ENCODE measurements at regions not wholly inside any gene's neighbourhood (a gene's known extent, or its start where the extent isn't known, plus 50 kb on each side); places are given as distances from the start of the nearest gene placed in this dataset.

- DNase-seq (ENCODE audit: low read depth): no peak
These were observed 326.3 kb downstream of the OSTF1 start for GRCh38 chr9:75414371-75415160.

GRCh38 chr9:75417471-75417870 lies 329.2 kb downstream of the OSTF1 start:
- DNase-seq (ENCODE audit: low read depth): no peak

- no peak for DNase-seq (ENCODE audit: low read depth)
These were observed 330.2 kb downstream of the OSTF1 start for GRCh38 chr9:75418518-75418917.

- DNase-seq (ENCODE audit: low read depth): no peak
These were observed 334.7 kb downstream of the OSTF1 start for GRCh38 chr9:75422944-75423522.

- no peak for DNase-seq (ENCODE audit: low read depth)
These were observed 341.5 kb downstream of the OSTF1 start for GRCh38 chr9:75429531-75430475.

GRCh38 chr9:75431375-75431774 lies 343.1 kb downstream of the OSTF1 start:
- DNase-seq (ENCODE audit: low read depth): no peak

- no peak for DNase-seq (ENCODE audit: low read depth)
These were observed 344.1 kb downstream of the OSTF1 start for GRCh38 chr9:75432386-75432785.

- no peak for DNase-seq (ENCODE audit: low read depth)
These were observed 344.6 kb downstream of the OSTF1 start for GRCh38 chr9:75432888-75433287.

GRCh38 chr9:75438716-75439115 lies 350.4 kb downstream of the OSTF1 start:
- DNase-seq (ENCODE audit: low read depth): no peak

GRCh38 chr9:75440914-75441313 lies 352.6 kb downstream of the OSTF1 start:
- DNase-seq (ENCODE audit: low read depth): no peak

- DNase-seq (ENCODE audit: low read depth): no peak
These were observed 356.8 kb downstream of the OSTF1 start for GRCh38 chr9:75445144-75445543.

- DNase-seq (ENCODE audit: low read depth): no peak
These were observed 359.0 kb downstream of the OSTF1 start for GRCh38 chr9:75447281-75447680.

- DNase-seq (ENCODE audit: low read depth): no peak
These were observed 360.0 kb downstream of the OSTF1 start for GRCh38 chr9:75448281-75448680.

GRCh38 chr9:75448955-75449354 lies 360.6 kb downstream of the OSTF1 start:
- DNase-seq (ENCODE audit: low read depth): no peak

- DNase-seq (ENCODE audit: low read depth): no peak
These were observed 362.7 kb downstream of the OSTF1 start for GRCh38 chr9:75451045-75451444.

- DNase-seq (ENCODE audit: low read depth): no peak
These were observed 363.2 kb downstream of the OSTF1 start for GRCh38 chr9:75451505-75451904.

- no peak for DNase-seq (ENCODE audit: low read depth)
These were observed 364.2 kb downstream of the OSTF1 start for GRCh38 chr9:75452512-75452911.

- DNase-seq (ENCODE audit: low read depth): no peak
These were observed 365.7 kb downstream of the OSTF1 start for GRCh38 chr9:75454043-75454442.

- no peak for DNase-seq (ENCODE audit: low read depth)
These were observed 366.6 kb downstream of the OSTF1 start for GRCh38 chr9:75454891-75455290.

GRCh38 chr9:75455444-75455921 lies 367.2 kb downstream of the OSTF1 start:
- DNase-seq (ENCODE audit: low read depth): no peak

- DNase-seq (ENCODE audit: low read depth): no peak
These were observed 368.4 kb downstream of the OSTF1 start for GRCh38 chr9:75456698-75457097.

GRCh38 chr9:75457474-75458011 lies 369.2 kb downstream of the OSTF1 start:
- DNase-seq (ENCODE audit: low read depth): no peak

Measured in activated T-cell treated with anti-CD3 and anti-CD28 coated beads for 48 hours (primary cell).